ENCODE measurements at regions not wholly inside any gene's neighbourhood (a gene's known extent, or its start where the extent isn't known, plus 50 kb on each side); places are given as distances from the start of the nearest gene placed in this dataset.

GRCh38 chr12:77225373-77225772 lies 160.0 kb upstream of the E2F7 start:
- TF ChIP-seq CTCF (conservative IDR thresholded peaks at IDR 0.05 in 1 of 2, IDR thresholded peaks at IDR 0.05 in 1 of 2; ENCODE audit: extremely low read depth in 1 of 2, insufficient read depth in 1 of 2, low read depth in 1 of 2, low read length in 2 of 2), result no peak
- TF ChIP-seq EZH2 (IDR thresholded peaks at IDR 0.05; ENCODE audit: borderline replicate concordance, low read length), result no peak
